ENCODE measurements at regions not wholly inside any gene's neighbourhood (a gene's known extent, or its start where the extent isn't known, plus 50 kb on each side); places are given as distances from the start of the nearest gene placed in this dataset.
A peak's percentile ranks its signal among the peaks of the same experiment; 100 is the strongest.

GRCh38 chr5:33287242-33287641, 153.5 kb upstream of the TARS1 start:
- Mint-ChIP-seq H3K27me3 (ENCODE audit: low read depth) (no peaks in the 10 kb centered on the region), H3K27ac (ENCODE audit: unreplicated experiment) (no peak overlapping the region), H3K4me1 (ENCODE audit: low read depth) (peaks cover 9% of the 10 kb centered on the region), H3K36me3 (ENCODE audit: low read depth) (no peaks in the 10 kb centered on the region), H3K9me3 (ENCODE audit: low read depth) (peaks cover 3% of the 10 kb centered on the region), H3K4me3 (ENCODE audit: unreplicated experiment) (no peak overlapping the region)
- TF ChIP-seq, protein P1, sequence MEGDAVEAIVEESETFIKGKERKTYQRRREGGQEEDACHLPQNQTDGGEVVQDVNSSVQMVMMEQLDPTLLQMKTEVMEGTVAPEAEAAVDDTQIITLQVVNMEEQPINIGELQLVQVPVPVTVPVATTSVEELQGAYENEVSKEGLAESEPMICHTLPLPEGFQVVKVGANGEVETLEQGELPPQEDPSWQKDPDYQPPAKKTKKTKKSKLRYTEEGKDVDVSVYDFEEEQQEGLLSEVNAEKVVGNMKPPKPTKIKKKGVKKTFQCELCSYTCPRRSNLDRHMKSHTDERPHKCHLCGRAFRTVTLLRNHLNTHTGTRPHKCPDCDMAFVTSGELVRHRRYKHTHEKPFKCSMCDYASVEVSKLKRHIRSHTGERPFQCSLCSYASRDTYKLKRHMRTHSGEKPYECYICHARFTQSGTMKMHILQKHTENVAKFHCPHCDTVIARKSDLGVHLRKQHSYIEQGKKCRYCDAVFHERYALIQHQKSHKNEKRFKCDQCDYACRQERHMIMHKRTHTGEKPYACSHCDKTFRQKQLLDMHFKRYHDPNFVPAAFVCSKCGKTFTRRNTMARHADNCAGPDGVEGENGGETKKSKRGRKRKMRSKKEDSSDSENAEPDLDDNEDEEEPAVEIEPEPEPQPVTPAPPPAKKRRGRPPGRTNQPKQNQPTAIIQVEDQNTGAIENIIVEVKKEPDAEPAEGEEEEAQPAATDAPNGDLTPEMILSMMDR (IDR thresholded peaks at IDR 0.05): no peak
- DNase-seq (ENCODE audit: low spot score): no peak

DNA sequence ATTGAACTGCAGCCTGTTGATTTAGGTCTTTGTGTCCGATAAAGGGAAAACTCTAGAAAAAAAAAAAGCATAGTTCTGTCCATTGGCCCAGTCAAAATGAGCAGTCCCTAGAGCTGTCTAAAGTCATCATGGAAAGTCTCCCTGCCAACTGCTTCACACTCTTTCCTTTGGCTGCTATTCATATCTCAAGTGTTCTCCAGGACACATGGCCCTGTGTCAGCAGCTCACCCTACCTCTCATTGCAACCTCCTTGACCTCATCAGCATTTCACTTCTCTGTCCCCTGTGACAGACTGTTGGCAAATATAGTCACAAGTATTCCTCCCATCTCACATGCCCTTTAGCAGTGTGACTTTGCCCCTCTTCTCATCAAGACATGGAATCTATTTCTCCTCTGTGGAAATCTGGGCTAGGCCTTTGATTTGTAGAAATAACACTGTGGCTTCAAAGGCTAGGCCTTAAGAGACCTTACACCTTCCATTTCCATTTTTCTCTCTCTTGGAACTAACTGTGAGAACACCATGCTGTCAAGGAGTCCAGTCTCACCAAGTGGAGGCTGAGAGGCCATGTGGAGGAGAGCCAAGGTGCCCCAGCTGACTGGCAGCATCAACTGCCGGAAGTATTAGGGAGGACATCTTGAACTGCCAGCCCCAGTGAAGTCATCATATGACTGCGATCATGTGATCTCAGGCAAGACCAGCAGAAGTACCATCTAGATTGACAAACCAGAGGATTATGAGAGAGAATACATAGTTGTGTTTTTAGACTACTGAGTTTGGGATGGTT, 149.4 kb upstream of the TARS1 start:
- no peak for DNase-seq (ENCODE audit: low spot score)
- H3K4me3 Mint-ChIP-seq (ENCODE audit: unreplicated experiment): no peak overlapping the region
- H3K36me3 Mint-ChIP-seq (ENCODE audit: low read depth): peaks cover 3% of the 10 kb centered on the region
- H3K27ac Mint-ChIP-seq (ENCODE audit: unreplicated experiment): no peak overlapping the region
- H3K9me3 Mint-ChIP-seq (ENCODE audit: low read depth): peaks cover 3% of the 10 kb centered on the region
- TF ChIP-seq, protein P1 (IDR thresholded peaks at IDR 0.05): no peak
- H3K27me3 Mint-ChIP-seq (ENCODE audit: low read depth): no peaks in the 10 kb centered on the region
- no peaks in the 10 kb centered on the region for H3K4me1 Mint-ChIP-seq (ENCODE audit: low read depth)

DNA sequence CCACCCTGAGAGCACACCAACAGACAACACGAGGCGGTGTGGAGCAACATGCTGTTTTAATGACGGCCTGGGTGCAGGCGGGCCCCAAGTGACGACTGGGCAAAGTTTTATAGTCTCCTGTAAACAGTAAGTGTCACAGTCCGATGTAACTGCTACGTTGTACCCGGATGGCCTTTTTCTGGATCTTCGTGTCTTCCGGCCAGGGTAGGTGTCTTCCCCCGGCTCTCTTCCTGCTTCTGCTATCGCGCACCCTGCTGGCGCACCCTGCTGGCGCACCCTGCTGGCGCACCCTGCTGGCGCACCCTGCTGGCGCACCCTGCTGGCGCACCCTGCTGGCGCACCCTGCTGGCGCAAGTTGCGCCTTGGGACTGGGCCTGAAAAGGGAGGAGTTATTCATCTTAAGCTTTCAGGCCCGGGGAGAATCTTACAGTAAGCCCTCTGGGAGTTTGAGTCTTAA, 143.0 kb upstream of the TARS1 start:
- peaks cover 3% of the 10 kb centered on the region for H3K36me3 Mint-ChIP-seq (ENCODE audit: low read depth)
- peak; percentile 36 for DNase-seq (ENCODE audit: low spot score)
- no peak overlapping the region for H3K4me3 Mint-ChIP-seq (ENCODE audit: unreplicated experiment)
- TF ChIP-seq, protein P1 (IDR thresholded peaks at IDR 0.05): peak; percentile 53
- H3K4me1 Mint-ChIP-seq (ENCODE audit: low read depth): peaks cover 24% of the 10 kb centered on the region
- H3K27me3 Mint-ChIP-seq (ENCODE audit: low read depth): no peaks in the 10 kb centered on the region
- no peak overlapping the region for H3K27ac Mint-ChIP-seq (ENCODE audit: unreplicated experiment)
- H3K9me3 Mint-ChIP-seq (ENCODE audit: low read depth): no peaks in the 10 kb centered on the region

- Mint-ChIP-seq H3K9me3 (ENCODE audit: low read depth) (no peaks in the 10 kb centered on the region), H3K27ac (ENCODE audit: unreplicated experiment) (peak overlapping the region; percentile 76), H3K4me3 (ENCODE audit: unreplicated experiment) (no peak overlapping the region), H3K36me3 (ENCODE audit: low read depth) (no peaks in the 10 kb centered on the region), H3K27me3 (ENCODE audit: low read depth) (no peaks in the 10 kb centered on the region), H3K4me1 (ENCODE audit: low read depth) (peaks cover 24% of the 10 kb centered on the region)
- no peak for DNase-seq (ENCODE audit: low spot score)
- TF ChIP-seq, protein P1 (IDR thresholded peaks at IDR 0.05): peak; percentile 89
Measured at GRCh38 chr5:33299621-33300208, 141.1 kb upstream of the TARS1 start.

GRCh38 chr5:33300209-33300742, 140.5 kb upstream of the TARS1 start:
- no peaks in the 10 kb centered on the region for H3K9me3 Mint-ChIP-seq (ENCODE audit: low read depth)
- no peak for DNase-seq (ENCODE audit: low spot score)
- H3K4me3 Mint-ChIP-seq (ENCODE audit: unreplicated experiment): no peak overlapping the region

More at GRCh38 chr5:33300209-33300742, 140.5 kb upstream of the TARS1 start:
- no peaks in the 10 kb centered on the region for H3K27me3 Mint-ChIP-seq (ENCODE audit: low read depth)
- TF ChIP-seq, protein P1 (IDR thresholded peaks at IDR 0.05): peak; percentile 35
- peaks cover 24% of the 10 kb centered on the region for H3K4me1 Mint-ChIP-seq (ENCODE audit: low read depth)
- H3K27ac Mint-ChIP-seq (ENCODE audit: unreplicated experiment): peak overlapping the region; percentile 76
- no peaks in the 10 kb centered on the region for H3K36me3 Mint-ChIP-seq (ENCODE audit: low read depth)
